Keratinocyte (primary cell): ENCODE measurements at regions not wholly inside any gene's neighbourhood (a gene's known extent, or its start where the extent isn't known, plus 50 kb on each side); places are given as distances from the start of the nearest gene placed in this dataset.

ENCODE experiments used
- EZH2 ChIP-seq: IDR thresholded peaks from one replicate; pipeline ENCODE4 v1.6.1; 2012; ENCODE audit warnings: inconsistent platforms, mild to moderate bottlenecking, low read length, moderate library complexity
- TF ChIP-seq, protein P1 (sequence below), 3 experiments: IDR thresholded peaks in 1 of 3; conservative IDR thresholded peaks in 1 of 3; optimal IDR thresholded peaks in 1 of 3; 2 replicates in 2 of 3; 3 replicates in 1 of 3; pipeline versions ENCODE3 to v1.5.1; 2011; ENCODE audit warnings: low read length in 3 of 3, mild to moderate bottlenecking in 3 of 3, moderate library complexity in 2 of 3, control low read depth in 1 of 3, inconsistent platforms in 1 of 3; ENCODE audit not compliant: insufficient read depth in 2 of 3; ENCODE audit errors: extremely low read depth in 1 of 3

DNA sequence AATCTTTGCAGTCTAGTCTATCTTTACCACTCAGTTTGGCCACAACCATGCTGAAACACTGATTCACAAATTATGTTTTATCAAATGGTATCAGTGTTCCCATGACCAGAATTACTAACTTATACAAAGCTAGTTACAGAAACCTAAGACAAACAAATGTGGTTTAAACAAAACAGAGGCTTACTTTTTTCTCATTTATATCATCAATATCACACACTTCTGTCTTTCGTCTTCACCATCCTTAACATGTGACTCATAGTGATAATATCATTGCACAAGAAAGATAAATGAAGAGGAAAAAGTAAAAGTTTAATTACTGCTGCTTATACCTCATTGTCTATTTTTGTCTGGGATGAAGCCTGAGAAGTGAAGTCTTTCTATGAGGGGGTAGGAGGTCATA lies 406.6 kb downstream of the PCDH10 start:
- no peak for TF ChIP-seq EZH2
- TF ChIP-seq, protein P1, sequence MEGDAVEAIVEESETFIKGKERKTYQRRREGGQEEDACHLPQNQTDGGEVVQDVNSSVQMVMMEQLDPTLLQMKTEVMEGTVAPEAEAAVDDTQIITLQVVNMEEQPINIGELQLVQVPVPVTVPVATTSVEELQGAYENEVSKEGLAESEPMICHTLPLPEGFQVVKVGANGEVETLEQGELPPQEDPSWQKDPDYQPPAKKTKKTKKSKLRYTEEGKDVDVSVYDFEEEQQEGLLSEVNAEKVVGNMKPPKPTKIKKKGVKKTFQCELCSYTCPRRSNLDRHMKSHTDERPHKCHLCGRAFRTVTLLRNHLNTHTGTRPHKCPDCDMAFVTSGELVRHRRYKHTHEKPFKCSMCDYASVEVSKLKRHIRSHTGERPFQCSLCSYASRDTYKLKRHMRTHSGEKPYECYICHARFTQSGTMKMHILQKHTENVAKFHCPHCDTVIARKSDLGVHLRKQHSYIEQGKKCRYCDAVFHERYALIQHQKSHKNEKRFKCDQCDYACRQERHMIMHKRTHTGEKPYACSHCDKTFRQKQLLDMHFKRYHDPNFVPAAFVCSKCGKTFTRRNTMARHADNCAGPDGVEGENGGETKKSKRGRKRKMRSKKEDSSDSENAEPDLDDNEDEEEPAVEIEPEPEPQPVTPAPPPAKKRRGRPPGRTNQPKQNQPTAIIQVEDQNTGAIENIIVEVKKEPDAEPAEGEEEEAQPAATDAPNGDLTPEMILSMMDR (optimal IDR thresholded peaks at IDR 0.05 in 1 of 3, IDR thresholded peaks at IDR 0.05 in 1 of 3, conservative IDR thresholded peaks at IDR 0.05 in 1 of 3; ENCODE audit: extremely low read depth in 1 of 3, insufficient read depth in 2 of 3, low read length in 3 of 3) = no peak
